OCI-LY7 (cell line): ENCODE measurements at regions not wholly inside any gene's neighbourhood (a gene's known extent, or its start where the extent isn't known, plus 50 kb on each side); places are given as distances from the start of the nearest gene placed in this dataset.

Experiments
- BruUV-seq: library from RNA; stranded (reverse); fragments of 400-500 nt; replicated peaks from 2 replicates; lab custom pipeline; 2021; lab: Mats Ljungman, UMichigan
- CTCF ChIA-PET: fragments of 300-600 bp; sonication (Branson Sonifier 250); formaldehyde crosslinking; loops from one replicate; lab custom pipeline; 2022; ENCODE audit warnings: antibody characterized with exemption; ENCODE audit not compliant: unreplicated experiment; lab: Charles Lee
- POLR2A ChIA-PET: fragments of 300-600 bp; sonication (Branson Sonifier 250); formaldehyde crosslinking; loops from one replicate; lab custom pipeline; 2022; ENCODE audit warnings: antibody characterized with exemption; lab: Charles Lee
- DNase-seq: peaks from one replicate; pipeline ENCODE4 v3.0.0-alpha.2; 2015; ENCODE audit warnings: low spot score
- H2AFZ ChIP-seq: fragments of 200-600 bp; sonication (generic), shearing (Covaris generic); 2 replicates; pipeline ENCODE4 v1.6.1; 2014; ENCODE audit warnings: mild to moderate bottlenecking, antibody characterized with exemption, low read length, moderate library complexity
- H3K27ac ChIP-seq: fragments of 200-600 bp; sonication (generic); 2 replicates; pipeline ENCODE4 v1.5.1; 2014; ENCODE audit warnings: mixed run types, low read depth, mild to moderate bottlenecking, moderate library complexity, low read length, inconsistent platforms; ENCODE audit not compliant: poor library complexity, severe bottlenecking
- H3K36me3 ChIP-seq: fragments of 200-600 bp; sonication (generic); 2 replicates; pipeline ENCODE4 v1.6.1; 2014; ENCODE audit warnings: mild to moderate bottlenecking, antibody characterized with exemption, low read length, moderate library complexity, mixed read lengths; ENCODE audit not compliant: insufficient read depth
- H3K4me1 ChIP-seq: fragments of 200-600 bp; sonication (generic); 2 replicates; pipeline ENCODE4 v1.5.1; 2014; ENCODE audit warnings: mild to moderate bottlenecking, low read length; ENCODE audit not compliant: insufficient read depth, poor library complexity, severe bottlenecking
- H3K4me2 ChIP-seq: fragments of 200-600 bp; sonication (generic); 2 replicates; pipeline ENCODE4 v1.6.1; 2014; ENCODE audit warnings: mild to moderate bottlenecking, low read length
- H3K4me3 ChIP-seq: fragments of 200-600 bp; sonication (generic); 2 replicates; pipeline ENCODE4 v1.5.1; 2014; ENCODE audit warnings: mild to moderate bottlenecking, low read depth, low read length; ENCODE audit not compliant: poor library complexity, severe bottlenecking
- H3K79me2 ChIP-seq: fragments of 200-600 bp; sonication (generic); 2 replicates; pipeline ENCODE4 v1.6.1; 2016; ENCODE audit warnings: low read depth, mild to moderate bottlenecking, low read length, moderate library complexity, mixed read lengths; ENCODE audit not compliant: insufficient read depth
- H3K9me2 ChIP-seq: fragments of 200-600 bp; sonication (generic); 2 replicates; pipeline ENCODE4 v1.6.1; 2016; ENCODE audit warnings: mild to moderate bottlenecking, low read length, mixed read lengths; ENCODE audit not compliant: insufficient read depth
- H3K9me3 ChIP-seq: fragments of 200-600 bp; sonication (generic); 2 replicates; pipeline ENCODE4 v1.6.1; 2014; ENCODE audit warnings: mild to moderate bottlenecking, mixed run types, low read length, mixed read lengths
- H4K20me1 ChIP-seq: fragments of 200-600 bp; sonication (generic); 2 replicates; pipeline ENCODE4 v1.6.1; 2014; ENCODE audit warnings: mild to moderate bottlenecking, antibody characterized with exemption, low read length, moderate library complexity, mixed read lengths; ENCODE audit not compliant: insufficient read depth
- CTCF ChIP-seq: fragments of 200-600 bp; sonication (generic); conservative IDR thresholded peaks from 2 replicates; pipeline ENCODE4 v1.5.1; 2014; ENCODE audit warnings: mild to moderate bottlenecking, antibody characterized with exemption, low read length, moderate library complexity, mixed read lengths
- EZH2phosphoT487 ChIP-seq: fragments of 200-600 bp; sonication (generic); IDR thresholded peaks from 2 replicates; pipeline ENCODE4 v1.6.1; 2018; ENCODE audit warnings: low read depth, borderline replicate concordance, mild to moderate bottlenecking, mixed run types, antibody characterized with exemption, low read length, moderate library complexity, mixed read lengths
- intact Hi-C: fragments of 100-400 bp; cut with micrococcal nuclease; formaldehyde crosslinking; loops from one replicate; pipeline ENCODE4 v1.10.0; 2022; ENCODE audit not compliant: unreplicated experiment

GRCh38 chr7:110521357-110521911 lies 569.5 kb upstream of the LRRN3 start:
- Histone ChIP-seq H3K36me3 (no peaks in the 10 kb centered on the region), H2AFZ (no peak overlapping the region), H3K9me3 (no peaks in the 10 kb centered on the region), H3K4me1 (no peaks in the 10 kb centered on the region), H3K27ac (no peak overlapping the region), H3K9me2 (no peaks in the 10 kb centered on the region), H4K20me1 (no peaks in the 10 kb centered on the region), H3K4me3 (no peak overlapping the region), H3K79me2 (no peaks in the 10 kb centered on the region), H3K4me2 (no peak overlapping the region)
- no TSS peak for BruUV-seq
- intact Hi-C loops = no loop called here
- DNase-seq = no peak
- POLR2A ChIA-PET = no interaction called here
- CTCF ChIA-PET = no interaction called here
- TF ChIP-seq CTCF (no peak), EZH2phosphoT487 (no peak)

- CTCF ChIA-PET = no interaction called here
- Histone ChIP-seq H3K9me3 (no peaks in the 10 kb centered on the region), H2AFZ (no peak overlapping the region), H3K4me2 (no peak overlapping the region), H3K4me1 (no peaks in the 10 kb centered on the region), H3K79me2 (no peaks in the 10 kb centered on the region), H4K20me1 (no peaks in the 10 kb centered on the region), H3K36me3 (no peaks in the 10 kb centered on the region), H3K9me2 (no peaks in the 10 kb centered on the region), H3K4me3 (no peak overlapping the region), H3K27ac (no peak overlapping the region)
- TF ChIP-seq EZH2phosphoT487 = no peak
- no peak for TF ChIP-seq CTCF
- intact Hi-C loops = no loop called here
- POLR2A ChIA-PET = interaction anchor here (0.6 kb wide), 1 partner anchor 1211 kb away, joined by 4 read pairs; no protein-coding TSS in a partner anchor
- BruUV-seq = no TSS peak
- no peak for DNase-seq
Observed at GRCh38 chr7:110522061-110522760, 568.7 kb upstream of the LRRN3 start.

- H3K79me2 ChIP-seq = no peaks in the 10 kb centered on the region
- ChIA-PET CTCF (no interaction called here), POLR2A (interaction anchor here (0.6 kb wide), 1 partner anchor 1211 kb away, joined by 4 read pairs; no protein-coding TSS in a partner anchor)
- H2AFZ ChIP-seq = no peak overlapping the region
- no TSS peak for BruUV-seq
- H3K4me3 ChIP-seq = no peak overlapping the region
- no peak for TF ChIP-seq CTCF
- no peak for TF ChIP-seq EZH2phosphoT487
- no peaks in the 10 kb centered on the region for H3K9me2 ChIP-seq
- H3K4me2 ChIP-seq = no peak overlapping the region
- no peaks in the 10 kb centered on the region for H3K9me3 ChIP-seq
- no peaks in the 10 kb centered on the region for H3K36me3 ChIP-seq
- no peaks in the 10 kb centered on the region for H4K20me1 ChIP-seq
- H3K27ac ChIP-seq = no peak overlapping the region
- intact Hi-C loops = no loop called here
- DNase-seq = no peak
- no peaks in the 10 kb centered on the region for H3K4me1 ChIP-seq
Observed at GRCh38 chr7:110522761-110523200, 568.1 kb upstream of the LRRN3 start.
